Suprapubic skin (tissue), 4 donors: ENCODE measurements at regions not wholly inside any gene's neighbourhood (a gene's known extent, or its start where the extent isn't known, plus 50 kb on each side); places are given as distances from the start of the nearest gene placed in this dataset.

Source experiments
- EP300 ChIP-seq: sonication (generic); formaldehyde crosslinking; IDR thresholded peaks from one replicate; pipeline ENCODE4 v1.6.1; 2017; ENCODE audit warnings: antibody characterized with exemption
- POLR2A ChIP-seq, 2 donors: fragments of 450-650 bp; IDR thresholded peaks; one replicate each; pipeline ENCODE4 v1.6.1; 2017; ENCODE audit warnings: antibody characterized with exemption in 2 of 2, mild to moderate bottlenecking in 2 of 2, moderate library complexity in 2 of 2
- POLR2AphosphoS5 ChIP-seq, 3 donors: sonication (generic); formaldehyde crosslinking; IDR thresholded peaks; one replicate each; pipeline ENCODE4 v1.6.1; 2017; ENCODE audit warnings: antibody characterized with exemption in 3 of 3
- TF ChIP-seq, protein P1 (sequence below), 2 donors: fragments of 200-600 bp in 1 of 2; fragments of 450-650 bp in 1 of 2; sonication (generic) in 1 of 2; IDR thresholded peaks; one replicate each; pipeline ENCODE4 v1.5.1; 2016 to 2019; ENCODE audit warnings: antibody characterized with exemption in 2 of 2, mild to moderate bottlenecking in 1 of 2, moderate library complexity in 1 of 2

DNA sequence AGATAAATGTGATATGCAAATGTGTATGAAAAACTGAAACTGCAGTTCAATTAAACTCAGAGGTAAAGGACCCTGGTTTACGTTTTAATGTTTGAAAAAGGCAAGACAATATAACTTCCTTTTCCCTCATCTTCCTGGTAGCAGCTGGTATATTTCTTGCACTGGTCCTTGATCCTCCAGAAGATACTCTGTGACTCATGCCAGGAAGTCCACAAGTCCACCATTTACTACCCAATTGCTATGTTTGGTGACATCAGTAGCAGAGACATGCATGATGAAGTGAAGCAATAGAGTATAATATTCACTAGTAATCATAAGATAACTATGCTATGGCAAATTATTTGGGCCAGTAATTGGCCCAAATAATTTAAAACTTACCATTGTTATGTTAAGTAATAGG, 774.5 kb upstream of the NEGR1 start:
- TF ChIP-seq POLR2AphosphoS5 (IDR thresholded peaks at IDR 0.05), result no peak
- no peak for TF ChIP-seq EP300
- TF ChIP-seq POLR2A (IDR thresholded peaks at IDR 0.05), result no peak
- TF ChIP-seq, protein P1, sequence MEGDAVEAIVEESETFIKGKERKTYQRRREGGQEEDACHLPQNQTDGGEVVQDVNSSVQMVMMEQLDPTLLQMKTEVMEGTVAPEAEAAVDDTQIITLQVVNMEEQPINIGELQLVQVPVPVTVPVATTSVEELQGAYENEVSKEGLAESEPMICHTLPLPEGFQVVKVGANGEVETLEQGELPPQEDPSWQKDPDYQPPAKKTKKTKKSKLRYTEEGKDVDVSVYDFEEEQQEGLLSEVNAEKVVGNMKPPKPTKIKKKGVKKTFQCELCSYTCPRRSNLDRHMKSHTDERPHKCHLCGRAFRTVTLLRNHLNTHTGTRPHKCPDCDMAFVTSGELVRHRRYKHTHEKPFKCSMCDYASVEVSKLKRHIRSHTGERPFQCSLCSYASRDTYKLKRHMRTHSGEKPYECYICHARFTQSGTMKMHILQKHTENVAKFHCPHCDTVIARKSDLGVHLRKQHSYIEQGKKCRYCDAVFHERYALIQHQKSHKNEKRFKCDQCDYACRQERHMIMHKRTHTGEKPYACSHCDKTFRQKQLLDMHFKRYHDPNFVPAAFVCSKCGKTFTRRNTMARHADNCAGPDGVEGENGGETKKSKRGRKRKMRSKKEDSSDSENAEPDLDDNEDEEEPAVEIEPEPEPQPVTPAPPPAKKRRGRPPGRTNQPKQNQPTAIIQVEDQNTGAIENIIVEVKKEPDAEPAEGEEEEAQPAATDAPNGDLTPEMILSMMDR (IDR thresholded peaks at IDR 0.05), result no peak
